A549 (cell line): ENCODE measurements at regions not wholly inside any gene's neighbourhood (a gene's known extent, or its start where the extent isn't known, plus 50 kb on each side); places are given as distances from the start of the nearest gene placed in this dataset.

Experiments
- CBX2 ChIP-seq: fragments of 200-600 bp; sonication (generic); IDR thresholded peaks from 2 replicates; pipeline ENCODE4 v1.6.1; 2016; ENCODE audit warnings: low read depth, mild to moderate bottlenecking, borderline replicate concordance
- CTCF ChIP-seq: fragments of >200 bp; sonication (Bioruptor Twin); formaldehyde crosslinking; IDR thresholded peaks from 3 replicates; pipeline ENCODE4 v1.5.1; 2016
- EHMT2 ChIP-seq: fragments of 200-600 bp; sonication (generic); IDR thresholded peaks from 2 replicates; pipeline ENCODE4 v1.6.1; 2016; ENCODE audit warnings: antibody characterized with exemption, low read depth, mild to moderate bottlenecking, moderate library complexity
- FOSL2 ChIP-seq, 2 experiments: fragments of 450-650 bp in 1 of 2; fragments of >200 bp in 1 of 2; sonication (Bioruptor Twin) in 1 of 2; formaldehyde crosslinking; IDR thresholded peaks; 2 replicates each; pipeline versions ENCODE4 v1.5.0 to v1.6.1; 2016 to 2020; ENCODE audit warnings: mild to moderate bottlenecking in 1 of 2, moderate library complexity in 1 of 2
- HDAC2 ChIP-seq: fragments of 200-600 bp; sonication (generic); IDR thresholded peaks from 2 replicates; pipeline ENCODE4 v1.6.1; 2016
- HOXB5 ChIP-seq: fragments of 250-450 bp; sonication (Bioruptor Pico); IDR thresholded peaks from 2 replicates; pipeline ENCODE4 v1.5.0; 2020; ENCODE audit warnings: mild to moderate bottlenecking, moderate library complexity
- KDM5A ChIP-seq: fragments of 200-600 bp; sonication (generic); IDR thresholded peaks from 2 replicates; pipeline ENCODE4 v1.6.1; 2016; ENCODE audit warnings: antibody characterized with exemption, mild to moderate bottlenecking
- MAFK ChIP-seq: fragments of 450-650 bp; IDR thresholded peaks from 2 replicates; pipeline ENCODE4 v1.6.1; 2014; ENCODE audit not compliant: partially characterized antibody
- MAZ ChIP-seq: fragments of 150-350 bp; IDR thresholded peaks from 2 replicates; pipeline ENCODE4 v1.6.1; 2014; ENCODE audit warnings: antibody characterized with exemption, low read depth, low read length, borderline replicate concordance
- NR3C1 ChIP-seq: fragments of >200 bp; sonication (Bioruptor Twin); formaldehyde crosslinking; IDR thresholded peaks from 3 replicates; pipeline ENCODE4 v1.6.1; 2017
- POLR2A ChIP-seq: IDR thresholded peaks from 2 replicates; pipeline ENCODE4 v1.6.1; 2012; ENCODE audit warnings: mild to moderate bottlenecking, low read length
- REST ChIP-seq: fragments of 200-600 bp; sonication (generic); IDR thresholded peaks from 2 replicates; pipeline ENCODE4 v1.6.1; 2016; ENCODE audit warnings: antibody characterized with exemption, mild to moderate bottlenecking, moderate library complexity
- ZSCAN20 ChIP-seq: fragments of 250-450 bp; sonication (Bioruptor Pico); IDR thresholded peaks from 2 replicates; pipeline ENCODE4 v1.8.0; 2022; ENCODE audit warnings: mild to moderate bottlenecking, moderate library complexity

GRCh38 chr3:116969135-116969534, 259.6 kb downstream of the TUSC7 start:
- no peak for TF ChIP-seq FOSL2 (IDR thresholded peaks at IDR 0.05)
- no peak for TF ChIP-seq FOSL2 (CRISPR knock-in tag; IDR thresholded peaks at IDR 0.05)
- no peak for TF ChIP-seq NR3C1
- TF ChIP-seq CTCF, result no peak
- TF ChIP-seq EHMT2, result no peak
- TF ChIP-seq POLR2A, result no peak
- no peak for TF ChIP-seq REST
- no peak for TF ChIP-seq HDAC2
- no peak for TF ChIP-seq KDM5A
- no peak for TF ChIP-seq ZSCAN20
- TF ChIP-seq CBX2, result no peak
- TF ChIP-seq MAFK, result no peak
- TF ChIP-seq MAZ, result no peak
- TF ChIP-seq HOXB5 (CRISPR knock-in tag), result no peak
